ENCODE measurements at regions not wholly inside any gene's neighbourhood (a gene's known extent, or its start where the extent isn't known, plus 50 kb on each side); places are given as distances from the start of the nearest gene placed in this dataset.

DNA sequence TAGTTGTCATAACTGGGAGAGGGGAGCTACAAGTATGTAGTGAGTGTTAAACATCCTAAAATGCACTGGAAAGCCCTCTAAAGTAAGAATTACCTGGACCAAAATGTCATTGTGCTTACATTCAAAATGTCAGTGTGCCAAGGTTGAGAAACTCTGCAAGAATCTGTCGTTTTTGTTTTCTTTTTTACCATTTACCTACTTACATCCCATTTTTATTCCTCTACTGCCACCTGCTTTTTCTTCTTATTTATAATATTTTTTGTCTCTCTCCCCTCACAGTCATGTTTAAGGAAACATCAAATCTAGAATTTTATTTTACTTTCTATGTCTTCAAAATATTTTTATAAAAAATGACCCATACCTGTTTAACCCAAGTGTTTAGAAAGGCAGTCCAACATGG, 226.4 kb downstream of the PCDH17 start:
- no peak for TF ChIP-seq CTCF (IDR thresholded peaks at IDR 0.05; ENCODE audit: insufficient read depth, low read depth, low read length)
- TF ChIP-seq EZH2 (IDR thresholded peaks at IDR 0.05; ENCODE audit: insufficient read depth, low read length) = no peak
